ENCODE measurements at regions not wholly inside any gene's neighbourhood (a gene's known extent, or its start where the extent isn't known, plus 50 kb on each side); places are given as distances from the start of the nearest gene placed in this dataset.

GRCh38 chr14:40252817-40253447, 820.7 kb upstream of the FBXO33 start:
- no peaks in the 10 kb centered on the region for H3K4me1 ChIP-seq (ENCODE audit: control insufficient read depth, insufficient read depth, low read length)
- H3K9me3 ChIP-seq (ENCODE audit: control insufficient read depth, insufficient read depth, low read length) = no peaks in the 10 kb centered on the region
- no peak overlapping the region for H3K4me3 ChIP-seq (ENCODE audit: low read depth, low read length)
- H3K27ac ChIP-seq (ENCODE audit: low read depth, low read length) = no peak overlapping the region
- 100% methylated on average over 2 of the region's 2 CpGs for WGBS (ENCODE audit: insufficient coverage)
- DNase-seq (ENCODE audit: low read depth in 4 of 6, low spot score in 6 of 6) = no peak
- H3K27me3 ChIP-seq (ENCODE audit: control insufficient read depth, insufficient read depth, low read length) = no peaks in the 10 kb centered on the region
- no peaks in the 10 kb centered on the region for H3K36me3 ChIP-seq (ENCODE audit: control insufficient read depth, insufficient read depth, low read length)

GRCh38 chr14:40248671-40249070, 816.4 kb upstream of the FBXO33 start:
- no CpG with 5 or more reads among the region's 1 CpG for WGBS (ENCODE audit: insufficient coverage)
- Histone ChIP-seq H3K9me3 (ENCODE audit: control insufficient read depth, insufficient read depth, low read length) (no peaks in the 10 kb centered on the region), H3K27me3 (ENCODE audit: control insufficient read depth, insufficient read depth, low read length) (no peaks in the 10 kb centered on the region), H3K36me3 (ENCODE audit: control insufficient read depth, insufficient read depth, low read length) (no peaks in the 10 kb centered on the region), H3K4me3 (ENCODE audit: low read depth, low read length) (no peak overlapping the region), H3K4me1 (ENCODE audit: control insufficient read depth, insufficient read depth, low read length) (no peaks in the 10 kb centered on the region), H3K27ac (ENCODE audit: low read depth, low read length) (no peak overlapping the region)
- DNase-seq (ENCODE audit: low read depth in 4 of 6, low spot score in 6 of 6) = no peak

GRCh38 chr14:40240245-40240859, 808.1 kb upstream of the FBXO33 start:
- Histone ChIP-seq H3K9me3 (ENCODE audit: control insufficient read depth, insufficient read depth, low read length) (peaks cover 3% of the 10 kb centered on the region), H3K27ac (ENCODE audit: low read depth, low read length) (no peak overlapping the region), H3K27me3 (ENCODE audit: control insufficient read depth, insufficient read depth, low read length) (no peaks in the 10 kb centered on the region), H3K4me1 (ENCODE audit: control insufficient read depth, insufficient read depth, low read length) (no peaks in the 10 kb centered on the region), H3K36me3 (ENCODE audit: control insufficient read depth, insufficient read depth, low read length) (no peaks in the 10 kb centered on the region), H3K4me3 (ENCODE audit: low read depth, low read length) (no peak overlapping the region)
- DNase-seq (ENCODE audit: low read depth in 4 of 6, low spot score in 6 of 6) = no peak
- no CpG with 5 or more reads among the region's 3 CpGs for WGBS (ENCODE audit: insufficient coverage)

GRCh38 chr14:40232302-40232701, 800.1 kb upstream of the FBXO33 start:
- Histone ChIP-seq H3K27ac (ENCODE audit: low read depth, low read length) (no peak overlapping the region), H3K4me1 (ENCODE audit: control insufficient read depth, insufficient read depth, low read length) (no peaks in the 10 kb centered on the region), H3K4me3 (ENCODE audit: low read depth, low read length) (no peak overlapping the region), H3K27me3 (ENCODE audit: control insufficient read depth, insufficient read depth, low read length) (no peaks in the 10 kb centered on the region), H3K9me3 (ENCODE audit: control insufficient read depth, insufficient read depth, low read length) (peaks cover 3% of the 10 kb centered on the region), H3K36me3 (ENCODE audit: control insufficient read depth, insufficient read depth, low read length) (no peaks in the 10 kb centered on the region)
- DNase-seq (ENCODE audit: low read depth in 4 of 6, low spot score in 6 of 6) = no peak
- no CpG with 5 or more reads among the region's 2 CpGs for WGBS (ENCODE audit: insufficient coverage)

GRCh38 chr14:40229676-40230075, 797.4 kb upstream of the FBXO33 start:
- H3K9me3 ChIP-seq (ENCODE audit: control insufficient read depth, insufficient read depth, low read length) = no peaks in the 10 kb centered on the region
- 86% methylated on average over 1 of the region's 1 CpG for WGBS (ENCODE audit: insufficient coverage)

GRCh38 chr14:40222996-40223395, 790.8 kb upstream of the FBXO33 start:
- Histone ChIP-seq H3K4me3 (ENCODE audit: low read depth, low read length) (no peak overlapping the region), H3K4me1 (ENCODE audit: control insufficient read depth, insufficient read depth, low read length) (no peaks in the 10 kb centered on the region), H3K27me3 (ENCODE audit: control insufficient read depth, insufficient read depth, low read length) (no peaks in the 10 kb centered on the region), H3K36me3 (ENCODE audit: control insufficient read depth, insufficient read depth, low read length) (no peaks in the 10 kb centered on the region), H3K9me3 (ENCODE audit: control insufficient read depth, insufficient read depth, low read length) (no peaks in the 10 kb centered on the region), H3K27ac (ENCODE audit: low read depth, low read length) (no peak overlapping the region)
- DNase-seq (ENCODE audit: low read depth in 4 of 6, low spot score in 6 of 6) = no peak
- 100% methylated on average over 1 of the region's 4 CpGs for WGBS (ENCODE audit: insufficient coverage)

More at GRCh38 chr14:40229676-40230075, 797.4 kb upstream of the FBXO33 start:
- Histone ChIP-seq H3K36me3 (ENCODE audit: control insufficient read depth, insufficient read depth, low read length) (no peaks in the 10 kb centered on the region), H3K4me3 (ENCODE audit: low read depth, low read length) (no peak overlapping the region), H3K27ac (ENCODE audit: low read depth, low read length) (no peak overlapping the region), H3K27me3 (ENCODE audit: control insufficient read depth, insufficient read depth, low read length) (no peaks in the 10 kb centered on the region), H3K4me1 (ENCODE audit: control insufficient read depth, insufficient read depth, low read length) (no peaks in the 10 kb centered on the region)
- no peak for DNase-seq (ENCODE audit: low read depth in 4 of 6, low spot score in 6 of 6)

GRCh38 chr14:40221428-40221827, 789.2 kb upstream of the FBXO33 start:
- DNase-seq (ENCODE audit: low read depth in 4 of 6, low spot score in 6 of 6) = no peak
- Histone ChIP-seq H3K27me3 (ENCODE audit: control insufficient read depth, insufficient read depth, low read length) (no peaks in the 10 kb centered on the region), H3K36me3 (ENCODE audit: control insufficient read depth, insufficient read depth, low read length) (peaks cover 2% of the 10 kb centered on the region), H3K27ac (ENCODE audit: low read depth, low read length) (no peak overlapping the region), H3K4me3 (ENCODE audit: low read depth, low read length) (no peak overlapping the region), H3K4me1 (ENCODE audit: control insufficient read depth, insufficient read depth, low read length) (no peaks in the 10 kb centered on the region), H3K9me3 (ENCODE audit: control insufficient read depth, insufficient read depth, low read length) (no peaks in the 10 kb centered on the region)

GRCh38 chr14:40219032-40219431, 786.8 kb upstream of the FBXO33 start:
- Histone ChIP-seq H3K36me3 (ENCODE audit: control insufficient read depth, insufficient read depth, low read length) (peaks cover 2% of the 10 kb centered on the region), H3K4me1 (ENCODE audit: control insufficient read depth, insufficient read depth, low read length) (no peaks in the 10 kb centered on the region), H3K27ac (ENCODE audit: low read depth, low read length) (no peak overlapping the region), H3K27me3 (ENCODE audit: control insufficient read depth, insufficient read depth, low read length) (no peaks in the 10 kb centered on the region), H3K4me3 (ENCODE audit: low read depth, low read length) (no peak overlapping the region), H3K9me3 (ENCODE audit: control insufficient read depth, insufficient read depth, low read length) (no peaks in the 10 kb centered on the region)
- WGBS (ENCODE audit: insufficient coverage) = 40% methylated on average over 1 of the region's 3 CpGs
- DNase-seq (ENCODE audit: low read depth in 4 of 6, low spot score in 6 of 6) = no peak

- Histone ChIP-seq H3K4me3 (ENCODE audit: low read depth, low read length) (no peak overlapping the region), H3K4me1 (ENCODE audit: control insufficient read depth, insufficient read depth, low read length) (no peaks in the 10 kb centered on the region), H3K27ac (ENCODE audit: low read depth, low read length) (no peak overlapping the region), H3K9me3 (ENCODE audit: control insufficient read depth, insufficient read depth, low read length) (no peaks in the 10 kb centered on the region), H3K36me3 (ENCODE audit: control insufficient read depth, insufficient read depth, low read length) (peaks cover 2% of the 10 kb centered on the region), H3K27me3 (ENCODE audit: control insufficient read depth, insufficient read depth, low read length) (no peaks in the 10 kb centered on the region)
- no peak for DNase-seq (ENCODE audit: low read depth in 4 of 6, low spot score in 6 of 6)
- 88% methylated on average over 4 of the region's 6 CpGs for WGBS (ENCODE audit: insufficient coverage)
Observed at GRCh38 chr14:40218282-40218941, 786.2 kb upstream of the FBXO33 start.

- H3K36me3 ChIP-seq (ENCODE audit: control insufficient read depth, insufficient read depth, low read length) = peaks cover 2% of the 10 kb centered on the region
- H3K27me3 ChIP-seq (ENCODE audit: control insufficient read depth, insufficient read depth, low read length) = no peaks in the 10 kb centered on the region
- no peak for DNase-seq (ENCODE audit: low read depth in 4 of 6, low spot score in 6 of 6)
- 93% methylated on average over 20 of the region's 22 CpGs for WGBS (ENCODE audit: insufficient coverage)
- H3K9me3 ChIP-seq (ENCODE audit: control insufficient read depth, insufficient read depth, low read length) = no peaks in the 10 kb centered on the region
- no peak overlapping the region for H3K4me3 ChIP-seq (ENCODE audit: low read depth, low read length)
- H3K27ac ChIP-seq (ENCODE audit: low read depth, low read length) = no peak overlapping the region
- no peaks in the 10 kb centered on the region for H3K4me1 ChIP-seq (ENCODE audit: control insufficient read depth, insufficient read depth, low read length)
Observed at GRCh38 chr14:40216976-40217375, 784.7 kb upstream of the FBXO33 start.
